B cell (primary cell): ENCODE measurements at regions not wholly inside any gene's neighbourhood (a gene's known extent, or its start where the extent isn't known, plus 50 kb on each side); places are given as distances from the start of the nearest gene placed in this dataset.

Source experiments
- ATAC-seq: fragments of 200-7000 bp; cut with Tn5 transposase; one replicate; pipeline ENCODE4 v1.10.0; 2021; ENCODE audit warnings: low read depth, mild to moderate bottlenecking, moderate number of reproducible peaks, moderate library complexity
- CTCF ChIA-PET: fragments of 350-600 bp; sonication (Branson Sonifier 250); formaldehyde crosslinking; loops from one replicate; lab custom pipeline; 2021; ENCODE audit warnings: antibody characterized with exemption, inconsistent platforms; lab: Charles Lee
- POLR2A ChIA-PET: fragments of 350-600 bp; sonication (Branson Sonifier 250); formaldehyde crosslinking; loops from one replicate; lab custom pipeline; 2021; ENCODE audit warnings: antibody characterized with exemption; lab: Charles Lee
- DNase-seq: peaks from one replicate; pipeline ENCODE4 v3.0.0; 2013
- H2AFZ ChIP-seq: 2 replicates; pipeline ENCODE4 v1.6.1; 2012; ENCODE audit warnings: mild to moderate bottlenecking, low read depth, low read length; ENCODE audit not compliant: insufficient read depth, poor library complexity, severe bottlenecking
- H3K27ac ChIP-seq, 2 donors: 1 replicate in 1 of 2; 2 replicates in 1 of 2; pipeline ENCODE4 v1.5.1; 2012 to 2013; ENCODE audit warnings: low read length in 2 of 2, mild to moderate bottlenecking in 2 of 2, moderate library complexity in 1 of 2
- H3K27me3 ChIP-seq, 4 experiments: fragments of 200-600 bp in 1 of 4; sonication (generic) in 1 of 4; replicated peaks in 1 of 4; 1 replicate in 2 of 4; 2 replicates in 2 of 4; pipeline versions ENCODE4 v1.6.1 to v1.7.0; 2013 to 2016; ENCODE audit warnings: low read length in 3 of 4, mild to moderate bottlenecking in 2 of 4, mixed read lengths in 1 of 4, moderate library complexity in 1 of 4; ENCODE audit not compliant: insufficient read depth in 4 of 4, control insufficient read depth in 3 of 4; ENCODE audit errors: control extremely low read depth in 1 of 4
- H3K36me3 ChIP-seq, 2 experiments: replicated peaks in 1 of 2; 1 replicate in 1 of 2; 2 replicates in 1 of 2; pipeline versions ENCODE4 v1.6.1 to v1.7.1; 2013; ENCODE audit warnings: low read length in 1 of 2; ENCODE audit not compliant: insufficient read depth in 2 of 2, control insufficient read depth in 1 of 2; ENCODE audit errors: control extremely low read depth in 1 of 2, extremely low read depth in 1 of 2
- H3K4me1 ChIP-seq, 2 donors: fragments of 200-600 bp in 1 of 2; sonication (generic) in 1 of 2; 1 replicate in 1 of 2; 2 replicates in 1 of 2; pipeline versions ENCODE4 v1.5.1 to v1.6.1; 2013 to 2017; ENCODE audit warnings: low read length in 2 of 2; ENCODE audit not compliant: control insufficient read depth in 2 of 2, insufficient read depth in 2 of 2
- H3K4me2 ChIP-seq: replicated peaks from 2 replicates; pipeline ENCODE3; 2012; ENCODE audit warnings: mild to moderate bottlenecking, low read depth, low read length; ENCODE audit not compliant: poor library complexity, severe bottlenecking
- H3K4me3 ChIP-seq, 5 experiments: fragments of 200-600 bp in 1 of 5; sonication (generic) in 1 of 5; 1 replicate in 3 of 5; 2 replicates in 2 of 5; pipeline versions ENCODE4 v1.5.1 to v1.7.0; 2011 to 2016; ENCODE audit warnings: low read length in 4 of 5, mild to moderate bottlenecking in 4 of 5, low read depth in 2 of 5, control low read depth in 1 of 5, moderate library complexity in 1 of 5; ENCODE audit not compliant: insufficient read depth in 1 of 5; ENCODE audit errors: control extremely low read depth in 1 of 5, extremely low read depth in 1 of 5
- H3K79me2 ChIP-seq: fragments of 200-600 bp; sonication (generic); one replicate; pipeline ENCODE4 v1.6.0; 2016; ENCODE audit warnings: low read length; ENCODE audit not compliant: control insufficient read depth, insufficient read depth
- H3K9ac ChIP-seq: fragments of 200-600 bp; sonication (generic); 2 replicates; pipeline ENCODE4 v1.6.1; 2017; ENCODE audit warnings: mild to moderate bottlenecking, low read length, moderate library complexity
- H3K9me3 ChIP-seq, 3 donors: one replicate each; pipeline versions ENCODE4 v1.6.1 to v1.7.1; 2013; ENCODE audit warnings: low read length in 2 of 3; ENCODE audit not compliant: control insufficient read depth in 2 of 3, insufficient read depth in 1 of 3; ENCODE audit errors: control extremely low read depth in 1 of 3
- H4K20me1 ChIP-seq: 2 replicates; pipeline ENCODE4 v1.6.0; 2012; ENCODE audit warnings: mild to moderate bottlenecking, low read length; ENCODE audit not compliant: insufficient read depth, control insufficient read depth, poor library complexity, severe bottlenecking
- H3K27ac Mint-ChIP-seq: one replicate; pipeline ENCODE4 v1.8.0; 2021; ENCODE audit warnings: mixed read lengths
- H3K27me3 Mint-ChIP-seq: one replicate; pipeline ENCODE4 v1.8.0; 2021; ENCODE audit warnings: mixed read lengths
- H3K4me1 Mint-ChIP-seq: one replicate; pipeline ENCODE4 v1.8.0; 2021; ENCODE audit warnings: mixed read lengths
- H3K4me3 Mint-ChIP-seq: one replicate; pipeline ENCODE4 v1.8.0; 2021; ENCODE audit warnings: mixed read lengths
- H3K9me3 Mint-ChIP-seq: one replicate; pipeline ENCODE4 v1.8.0; 2022; ENCODE audit warnings: mixed read lengths; ENCODE audit not compliant: insufficient read depth
- CTCF ChIP-seq: fragments of 200-600 bp; IDR thresholded peaks from one replicate; pipeline ENCODE4 v1.8.0; 2022; ENCODE audit warnings: antibody characterized with exemption, mild to moderate bottlenecking
- EZH2 ChIP-seq: IDR thresholded peaks from 2 replicates; pipeline ENCODE4 v1.6.1; 2012; ENCODE audit warnings: borderline replicate concordance, low read depth, mild to moderate bottlenecking, moderate library complexity, low read length; ENCODE audit not compliant: insufficient read depth, poor library complexity, severe bottlenecking
- WGBS: methylation state at CpG from one replicate; pipeline ENCODE4 v1.1.5; 2013; ENCODE audit warnings: missing lambda C conversion rate; ENCODE audit not compliant: insufficient coverage; 5-methylcytosine and 5-hydroxymethylcytosine counted together
- intact Hi-C: fragments of 100-400 bp; cut with micrococcal nuclease; formaldehyde crosslinking; loops from one replicate; pipeline ENCODE4 v1.10.0; 2022

DNA sequence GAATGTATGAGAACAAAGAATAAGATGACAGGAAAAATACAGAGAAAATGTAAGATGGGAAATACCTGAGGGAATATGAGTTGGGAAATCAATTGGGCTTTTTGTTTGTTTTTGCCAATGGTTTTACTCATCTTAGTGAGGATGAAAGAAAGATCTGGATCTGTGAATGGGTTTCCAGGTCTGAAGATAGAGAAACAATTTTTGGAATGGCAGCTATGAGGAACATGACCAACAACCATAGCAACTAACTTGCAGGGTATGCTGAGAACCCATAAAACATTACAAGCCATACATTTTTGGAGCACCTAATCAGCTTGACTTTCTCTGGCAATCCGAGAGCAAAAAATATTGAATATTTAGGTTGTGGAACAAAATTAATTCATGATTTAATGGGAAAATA is 290.0 kb downstream of the KCTD12 start:
- POLR2A ChIA-PET = no interaction called here
- H3K4me2 ChIP-seq = no peak overlapping the region
- H3K79me2 ChIP-seq = no peaks in the 10 kb centered on the region
- H4K20me1 ChIP-seq = no peaks in the 10 kb centered on the region
- TF ChIP-seq EZH2 (no peak), CTCF (no peak)
- no peak overlapping the region for H3K27ac ChIP-seq
- no peak overlapping the region for H2AFZ ChIP-seq
- CTCF ChIA-PET = no interaction called here
- ATAC-seq = no peak
- Mint-ChIP-seq H3K27ac (no peak overlapping the region), H3K9me3 (no peaks in the 10 kb centered on the region), H3K4me3 (no peak overlapping the region), H3K4me1 (no peaks in the 10 kb centered on the region), H3K27me3 (no peaks in the 10 kb centered on the region)
- no peak overlapping the region for H3K9ac ChIP-seq
- DNase-seq = no peak
- H3K27me3 ChIP-seq = no peaks in the 10 kb centered on the region
- no peak overlapping the region for H3K4me3 ChIP-seq
- H3K4me1 ChIP-seq = no peaks in the 10 kb centered on the region
- no CpG with 5 or more reads among the region's 1 CpG for WGBS
- H3K36me3 ChIP-seq = no peaks in the 10 kb centered on the region
- H3K9me3 ChIP-seq = no peaks in the 10 kb centered on the region
- intact Hi-C loops = no loop called here

- ChIA-PET POLR2A (no interaction called here), CTCF (no interaction called here)
- H3K9me3 ChIP-seq = no peaks in the 10 kb centered on the region
- Mint-ChIP-seq H3K9me3 (no peaks in the 10 kb centered on the region), H3K4me3 (no peak overlapping the region), H3K27me3 (peaks cover 4% of the 10 kb centered on the region), H3K27ac (no peak overlapping the region), H3K4me1 (no peaks in the 10 kb centered on the region)
- H3K4me1 ChIP-seq = no peaks in the 10 kb centered on the region
- ATAC-seq (no peak), DNase-seq (no peak)
- H4K20me1 ChIP-seq = no peaks in the 10 kb centered on the region
- H3K27ac ChIP-seq = no peak overlapping the region
- TF ChIP-seq CTCF (no peak), EZH2 (no peak)
- H3K27me3 ChIP-seq = no peaks in the 10 kb centered on the region
- no peak overlapping the region for H2AFZ ChIP-seq
- no CpG with 5 or more reads among the region's 1 CpG for WGBS
- no peaks in the 10 kb centered on the region for H3K36me3 ChIP-seq
- intact Hi-C loops = no loop called here
- no peak overlapping the region for H3K9ac ChIP-seq
- H3K4me3 ChIP-seq = no peak overlapping the region
- no peaks in the 10 kb centered on the region for H3K79me2 ChIP-seq
- no peak overlapping the region for H3K4me2 ChIP-seq
Measured at GRCh38 chr13:76594435-76594834, 291.8 kb downstream of the KCTD12 start.
